Tibial nerve (tissue), 4 donors: ENCODE measurements at regions not wholly inside any gene's neighbourhood (a gene's known extent, or its start where the extent isn't known, plus 50 kb on each side); places are given as distances from the start of the nearest gene placed in this dataset.
"Not testable (repeated sequence)": the region's sequence is repeated elsewhere in the genome, so short reads cannot be mapped to it uniquely, and the experiment has no call there.

Source experiments
- EP300 ChIP-seq, 2 donors: sonication (generic); formaldehyde crosslinking; IDR thresholded peaks; one replicate each; pipeline ENCODE4 v1.6.1; 2017; ENCODE audit warnings: antibody characterized with exemption in 2 of 2, mild to moderate bottlenecking in 1 of 2
- TF ChIP-seq, protein P1 (sequence below), 5 experiments: fragments of 200-600 bp in 3 of 5; fragments of 450-650 bp in 2 of 5; sonication (generic) in 3 of 5; IDR thresholded peaks; one replicate each; pipeline ENCODE4 v1.5.1; 2016 to 2019; ENCODE audit warnings: antibody characterized with exemption in 5 of 5, mild to moderate bottlenecking in 3 of 5, moderate library complexity in 2 of 5

DNA sequence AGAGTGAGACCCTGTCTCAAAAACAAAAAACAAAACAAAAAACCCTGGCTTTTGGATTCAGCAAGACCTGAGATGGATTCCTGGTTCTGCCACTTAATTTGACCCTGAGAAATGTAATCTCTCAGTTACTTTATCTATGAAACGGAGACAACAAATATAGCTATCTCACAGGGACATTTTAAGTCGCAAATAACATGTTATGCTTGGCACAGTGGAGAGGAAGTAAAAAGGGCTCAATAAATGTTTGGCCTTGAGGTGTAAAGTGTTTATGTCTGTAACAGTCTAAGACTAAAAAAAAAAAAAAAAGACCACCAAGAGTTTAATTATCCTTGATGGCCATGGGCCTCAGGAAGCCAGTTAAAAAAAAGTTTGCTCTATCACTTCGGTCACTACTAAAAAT, 116.0 kb upstream of the VOPP1 start:
- TF ChIP-seq, protein P1, sequence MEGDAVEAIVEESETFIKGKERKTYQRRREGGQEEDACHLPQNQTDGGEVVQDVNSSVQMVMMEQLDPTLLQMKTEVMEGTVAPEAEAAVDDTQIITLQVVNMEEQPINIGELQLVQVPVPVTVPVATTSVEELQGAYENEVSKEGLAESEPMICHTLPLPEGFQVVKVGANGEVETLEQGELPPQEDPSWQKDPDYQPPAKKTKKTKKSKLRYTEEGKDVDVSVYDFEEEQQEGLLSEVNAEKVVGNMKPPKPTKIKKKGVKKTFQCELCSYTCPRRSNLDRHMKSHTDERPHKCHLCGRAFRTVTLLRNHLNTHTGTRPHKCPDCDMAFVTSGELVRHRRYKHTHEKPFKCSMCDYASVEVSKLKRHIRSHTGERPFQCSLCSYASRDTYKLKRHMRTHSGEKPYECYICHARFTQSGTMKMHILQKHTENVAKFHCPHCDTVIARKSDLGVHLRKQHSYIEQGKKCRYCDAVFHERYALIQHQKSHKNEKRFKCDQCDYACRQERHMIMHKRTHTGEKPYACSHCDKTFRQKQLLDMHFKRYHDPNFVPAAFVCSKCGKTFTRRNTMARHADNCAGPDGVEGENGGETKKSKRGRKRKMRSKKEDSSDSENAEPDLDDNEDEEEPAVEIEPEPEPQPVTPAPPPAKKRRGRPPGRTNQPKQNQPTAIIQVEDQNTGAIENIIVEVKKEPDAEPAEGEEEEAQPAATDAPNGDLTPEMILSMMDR (IDR thresholded peaks at IDR 0.05), result not testable (repeated sequence)
- TF ChIP-seq EP300 (IDR thresholded peaks at IDR 0.05), result not testable (repeated sequence)
